ENCODE measurements at regions not wholly inside any gene's neighbourhood (a gene's known extent, or its start where the extent isn't known, plus 50 kb on each side); places are given as distances from the start of the nearest gene placed in this dataset.

- ATAC-seq, result no peak
- no peaks in the 10 kb centered on the region for H3K27me3 ChIP-seq (ENCODE audit: control insufficient read depth, insufficient read depth, low read length)
- no peak overlapping the region for H3K27ac Mint-ChIP-seq
- DNase-seq, result no peak
- WGBS (ENCODE audit: insufficient coverage), result 96% methylated on average over 3 of the region's 3 CpGs
- H3K36me3 Mint-ChIP-seq, result peaks cover 10% of the 10 kb centered on the region
- TF ChIP-seq CTCF (IDR thresholded peaks at IDR 0.05), result no peak
- peaks cover 48% of the 10 kb centered on the region for H3K36me3 ChIP-seq (ENCODE audit: control insufficient read depth, insufficient read depth, low read length)
- H3K27me3 Mint-ChIP-seq (ENCODE audit: low read depth in 2 of 2), result no peaks in the 10 kb centered on the region
- H3K27ac ChIP-seq (ENCODE audit: low read length), result no peak overlapping the region
- intact Hi-C loops (cut with micrococcal nuclease), result no loop called here
- H3K9me3 ChIP-seq (ENCODE audit: control insufficient read depth, insufficient read depth, low read length), result no peaks in the 10 kb centered on the region
- H3K4me1 Mint-ChIP-seq, result no peaks in the 10 kb centered on the region
- H3K4me1 ChIP-seq (ENCODE audit: control insufficient read depth, insufficient read depth, low read length), result no peaks in the 10 kb centered on the region
- no peak overlapping the region for H3K4me3 ChIP-seq (ENCODE audit: low read length)
- no peaks in the 10 kb centered on the region for H3K9me3 Mint-ChIP-seq
- no peak overlapping the region for H3K4me3 Mint-ChIP-seq
Measured at GRCh38 chr14:71726580-71727021, 205.6 kb upstream of the RGS6 start.

GRCh38 chr14:71728386-71728785, 203.8 kb upstream of the RGS6 start:
- no peak for DNase-seq
- H3K9me3 Mint-ChIP-seq, result no peaks in the 10 kb centered on the region
- no peaks in the 10 kb centered on the region for H3K4me1 Mint-ChIP-seq
- 91% methylated on average over 3 of the region's 3 CpGs for WGBS (ENCODE audit: insufficient coverage)
- ATAC-seq, result no peak
- H3K27me3 Mint-ChIP-seq (ENCODE audit: low read depth in 2 of 2), result no peaks in the 10 kb centered on the region
- no peak for TF ChIP-seq CTCF (IDR thresholded peaks at IDR 0.05)
- no peak overlapping the region for H3K27ac Mint-ChIP-seq
- H3K27me3 ChIP-seq (ENCODE audit: control insufficient read depth, insufficient read depth, low read length), result no peaks in the 10 kb centered on the region
- H3K36me3 Mint-ChIP-seq, result peaks cover 12% of the 10 kb centered on the region
- intact Hi-C loops (cut with micrococcal nuclease), result no loop called here
- peaks cover 53% of the 10 kb centered on the region for H3K36me3 ChIP-seq (ENCODE audit: control insufficient read depth, insufficient read depth, low read length)
- H3K4me1 ChIP-seq (ENCODE audit: control insufficient read depth, insufficient read depth, low read length), result no peaks in the 10 kb centered on the region
- H3K4me3 ChIP-seq (ENCODE audit: low read length), result no peak overlapping the region
- no peak overlapping the region for H3K27ac ChIP-seq (ENCODE audit: low read length)
- H3K4me3 Mint-ChIP-seq, result no peak overlapping the region
- no peaks in the 10 kb centered on the region for H3K9me3 ChIP-seq (ENCODE audit: control insufficient read depth, insufficient read depth, low read length)

GRCh38 chr14:71729596-71729995, 202.6 kb upstream of the RGS6 start:
- Histone ChIP-seq H3K36me3 (ENCODE audit: control insufficient read depth, insufficient read depth, low read length) (peaks cover 53% of the 10 kb centered on the region), H3K4me3 (ENCODE audit: low read length) (no peak overlapping the region), H3K27me3 (ENCODE audit: control insufficient read depth, insufficient read depth, low read length) (no peaks in the 10 kb centered on the region), H3K27ac (ENCODE audit: low read length) (no peak overlapping the region), H3K9me3 (ENCODE audit: control insufficient read depth, insufficient read depth, low read length) (no peaks in the 10 kb centered on the region), H3K4me1 (ENCODE audit: control insufficient read depth, insufficient read depth, low read length) (no peaks in the 10 kb centered on the region)
- no peaks in the 10 kb centered on the region for H3K4me1 Mint-ChIP-seq
- H3K27me3 Mint-ChIP-seq (ENCODE audit: low read depth in 2 of 2), result no peaks in the 10 kb centered on the region
- intact Hi-C loops (cut with micrococcal nuclease), result no loop called here
- TF ChIP-seq CTCF (IDR thresholded peaks at IDR 0.05), result no peak
- no peaks in the 10 kb centered on the region for H3K9me3 Mint-ChIP-seq
- WGBS (ENCODE audit: insufficient coverage), result 100% methylated on average over 2 of the region's 3 CpGs
- H3K27ac Mint-ChIP-seq, result no peak overlapping the region
- no peak overlapping the region for H3K4me3 Mint-ChIP-seq
- H3K36me3 Mint-ChIP-seq, result peaks cover 18% of the 10 kb centered on the region
- no peak for DNase-seq
- ATAC-seq, result no peak

GRCh38 chr14:71730471-71730870, 201.8 kb upstream of the RGS6 start:
- H3K27ac Mint-ChIP-seq, result no peak overlapping the region
- intact Hi-C loops (cut with micrococcal nuclease), result no loop called here

More at GRCh38 chr14:71730471-71730870, 201.8 kb upstream of the RGS6 start:
- Histone ChIP-seq H3K4me1 (ENCODE audit: control insufficient read depth, insufficient read depth, low read length) (no peaks in the 10 kb centered on the region), H3K4me3 (ENCODE audit: low read length) (no peak overlapping the region), H3K27ac (ENCODE audit: low read length) (no peak overlapping the region), H3K9me3 (ENCODE audit: control insufficient read depth, insufficient read depth, low read length) (no peaks in the 10 kb centered on the region), H3K36me3 (ENCODE audit: control insufficient read depth, insufficient read depth, low read length) (peaks cover 53% of the 10 kb centered on the region), H3K27me3 (ENCODE audit: control insufficient read depth, insufficient read depth, low read length) (no peaks in the 10 kb centered on the region)
- H3K4me1 Mint-ChIP-seq, result no peaks in the 10 kb centered on the region
- WGBS (ENCODE audit: insufficient coverage), result 75% methylated on average over 1 of the region's 1 CpG
- H3K36me3 Mint-ChIP-seq, result peaks cover 21% of the 10 kb centered on the region
- DNase-seq (no peak), ATAC-seq (no peak)
- no peak for TF ChIP-seq CTCF (IDR thresholded peaks at IDR 0.05)
- H3K9me3 Mint-ChIP-seq, result no peaks in the 10 kb centered on the region
- no peaks in the 10 kb centered on the region for H3K27me3 Mint-ChIP-seq (ENCODE audit: low read depth in 2 of 2)
- H3K4me3 Mint-ChIP-seq, result no peak overlapping the region
